Type B pancreatic cell (in vitro differentiated cells): ENCODE measurements at regions not wholly inside any gene's neighbourhood (a gene's known extent, or its start where the extent isn't known, plus 50 kb on each side); places are given as distances from the start of the nearest gene placed in this dataset.

Source experiments
- DNase-seq: peaks from one replicate; pipeline ENCODE4 v3.0.0; 2021; ENCODE audit warnings: mixed read lengths; ENCODE audit not compliant: unreplicated experiment; ENCODE audit errors: extremely low spot score
- H3K27ac Mint-ChIP-seq: 2 replicates; pipeline ENCODE4 v1.8.0; 2021; ENCODE audit warnings: mild to moderate bottlenecking, mixed read lengths
- H3K27me3 Mint-ChIP-seq: 2 replicates; pipeline ENCODE4 v1.8.0; 2021; ENCODE audit warnings: mixed read lengths
- H3K36me3 Mint-ChIP-seq: 2 replicates; pipeline ENCODE4 v1.8.0; 2021; ENCODE audit warnings: mixed read lengths
- H3K4me1 Mint-ChIP-seq: one replicate; pipeline ENCODE4 v1.8.0; 2021; ENCODE audit warnings: mixed read lengths; ENCODE audit not compliant: unreplicated experiment
- H3K4me3 Mint-ChIP-seq: 2 replicates; pipeline ENCODE4 v1.8.0; 2021; ENCODE audit warnings: mild to moderate bottlenecking, mixed read lengths
- H3K9me3 Mint-ChIP-seq: 2 replicates; pipeline ENCODE4 v1.8.0; 2021; ENCODE audit warnings: mixed read lengths
- TF ChIP-seq, protein P1 (sequence below): fragments of 200-600 bp; sonication (generic); conservative IDR thresholded peaks from 2 replicates; pipeline ENCODE4 v1.5.0; 2021; ENCODE audit warnings: antibody characterized with exemption, mild to moderate bottlenecking

DNA sequence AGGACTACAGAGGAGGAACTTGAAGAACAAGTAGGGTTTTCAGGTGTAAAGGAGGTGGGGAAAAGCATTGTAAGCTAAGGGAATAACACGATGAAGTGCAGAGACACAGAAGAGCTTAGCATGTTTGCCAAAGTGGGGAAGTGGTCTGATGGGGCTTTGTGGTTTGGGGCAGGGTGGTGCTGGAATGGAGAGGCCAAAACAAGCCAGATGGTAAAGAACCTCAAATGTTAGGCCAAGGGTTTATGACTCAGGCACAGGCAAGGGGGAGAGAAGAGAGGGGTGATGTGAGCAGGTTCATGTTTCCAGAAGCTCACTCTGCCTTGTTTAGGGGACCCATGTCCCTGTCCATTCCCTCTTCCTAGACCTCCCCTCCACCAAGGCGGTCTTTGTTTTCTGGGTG, 104.5 kb upstream of the YWHAQ start:
- no peak overlapping the region for H3K27ac Mint-ChIP-seq
- no peak overlapping the region for H3K4me3 Mint-ChIP-seq
- no peaks in the 10 kb centered on the region for H3K4me1 Mint-ChIP-seq
- H3K27me3 Mint-ChIP-seq: no peaks in the 10 kb centered on the region
- peaks cover 11% of the 10 kb centered on the region for H3K9me3 Mint-ChIP-seq
- DNase-seq: no peak
- H3K36me3 Mint-ChIP-seq: no peaks in the 10 kb centered on the region
- TF ChIP-seq, protein P1, sequence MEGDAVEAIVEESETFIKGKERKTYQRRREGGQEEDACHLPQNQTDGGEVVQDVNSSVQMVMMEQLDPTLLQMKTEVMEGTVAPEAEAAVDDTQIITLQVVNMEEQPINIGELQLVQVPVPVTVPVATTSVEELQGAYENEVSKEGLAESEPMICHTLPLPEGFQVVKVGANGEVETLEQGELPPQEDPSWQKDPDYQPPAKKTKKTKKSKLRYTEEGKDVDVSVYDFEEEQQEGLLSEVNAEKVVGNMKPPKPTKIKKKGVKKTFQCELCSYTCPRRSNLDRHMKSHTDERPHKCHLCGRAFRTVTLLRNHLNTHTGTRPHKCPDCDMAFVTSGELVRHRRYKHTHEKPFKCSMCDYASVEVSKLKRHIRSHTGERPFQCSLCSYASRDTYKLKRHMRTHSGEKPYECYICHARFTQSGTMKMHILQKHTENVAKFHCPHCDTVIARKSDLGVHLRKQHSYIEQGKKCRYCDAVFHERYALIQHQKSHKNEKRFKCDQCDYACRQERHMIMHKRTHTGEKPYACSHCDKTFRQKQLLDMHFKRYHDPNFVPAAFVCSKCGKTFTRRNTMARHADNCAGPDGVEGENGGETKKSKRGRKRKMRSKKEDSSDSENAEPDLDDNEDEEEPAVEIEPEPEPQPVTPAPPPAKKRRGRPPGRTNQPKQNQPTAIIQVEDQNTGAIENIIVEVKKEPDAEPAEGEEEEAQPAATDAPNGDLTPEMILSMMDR: no peak

DNA sequence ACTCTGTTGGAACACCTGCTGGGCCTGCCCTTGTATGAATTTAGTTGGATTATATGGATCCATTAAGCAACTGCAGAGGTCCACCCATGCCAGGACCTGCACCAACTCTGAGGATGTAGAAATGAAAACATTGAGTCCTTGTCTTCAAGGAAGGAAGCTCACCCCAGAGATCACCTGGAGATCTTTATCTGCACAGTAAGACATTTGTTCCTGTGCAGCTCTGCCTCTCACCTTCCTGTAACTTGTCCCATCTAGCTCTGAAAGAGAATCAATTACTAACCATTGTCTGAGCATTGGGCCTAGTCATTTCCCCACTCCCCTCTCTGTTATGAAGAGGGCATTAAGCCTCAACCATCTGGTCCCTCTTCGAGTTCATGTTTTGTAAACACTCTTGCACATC, 105.2 kb upstream of the YWHAQ start:
- no peak for DNase-seq
- Mint-ChIP-seq H3K9me3 (peaks cover 11% of the 10 kb centered on the region), H3K4me1 (no peaks in the 10 kb centered on the region), H3K27me3 (no peaks in the 10 kb centered on the region), H3K4me3 (no peak overlapping the region), H3K27ac (no peak overlapping the region), H3K36me3 (no peaks in the 10 kb centered on the region)
- TF ChIP-seq, protein P1: no peak

DNA sequence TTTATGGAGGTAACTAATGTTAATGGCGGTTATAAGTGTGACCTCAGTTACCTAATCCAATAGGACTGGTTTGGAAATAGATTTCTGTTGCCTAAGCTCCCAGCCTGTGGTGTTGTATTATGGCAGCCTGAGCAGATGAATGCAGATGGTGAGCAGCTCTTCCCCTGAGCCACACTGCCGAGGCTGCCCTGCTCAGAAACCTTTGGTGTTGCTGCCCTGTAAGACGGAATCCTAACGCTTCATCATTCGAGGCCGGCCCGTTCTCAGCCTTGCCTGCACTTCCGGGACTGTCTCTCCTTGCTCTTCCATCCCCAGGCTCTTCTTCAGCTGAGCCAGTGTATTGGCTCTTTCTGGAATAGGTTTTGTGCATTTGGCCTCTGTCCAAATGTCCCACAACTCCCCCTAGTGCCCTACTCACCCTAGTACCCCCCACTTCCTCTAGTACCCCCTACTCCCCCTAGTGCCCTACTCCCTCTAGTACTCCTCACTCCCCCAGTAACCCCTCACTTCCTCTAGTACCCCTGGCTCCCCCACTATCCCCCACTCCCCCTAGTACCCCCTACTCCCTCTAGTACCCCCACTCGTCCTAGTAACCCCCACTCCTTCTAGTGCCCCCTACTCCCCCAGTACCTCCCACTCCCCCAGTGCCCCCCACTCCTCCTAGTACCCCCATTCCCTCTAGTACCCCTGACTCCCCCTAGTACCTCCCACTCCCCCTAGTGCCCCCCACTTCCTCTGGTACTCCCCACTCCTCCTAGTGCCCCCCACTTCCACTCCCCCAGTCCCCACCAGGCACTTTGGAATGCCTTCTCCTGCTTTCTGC, 106.0 kb upstream of the TAF1B start:
- Mint-ChIP-seq H3K4me3 (no peak overlapping the region), H3K27me3 (no peaks in the 10 kb centered on the region), H3K4me1 (no peaks in the 10 kb centered on the region), H3K9me3 (peaks cover 11% of the 10 kb centered on the region), H3K27ac (no peak overlapping the region), H3K36me3 (no peaks in the 10 kb centered on the region)
- TF ChIP-seq, protein P1: no peak
- DNase-seq: no peak

DNA sequence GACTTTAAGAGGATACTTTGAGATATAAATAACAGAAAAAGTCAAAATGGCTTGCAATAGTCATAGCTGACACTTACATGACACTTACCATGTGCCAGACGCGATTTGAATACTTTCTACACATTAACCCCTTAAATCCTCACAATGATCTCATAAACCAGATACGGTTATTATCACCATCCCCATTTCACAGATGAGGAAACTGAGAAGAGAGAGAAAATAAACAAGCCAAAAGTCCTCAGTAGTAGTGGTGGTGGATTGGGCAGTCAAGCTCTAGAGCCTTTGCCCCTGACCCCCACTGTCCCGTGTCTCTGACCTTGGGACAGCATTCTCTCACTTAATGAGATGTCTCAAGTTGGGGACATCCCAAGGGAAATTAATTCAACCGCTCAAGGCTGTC, 105.2 kb upstream of the TAF1B start:
- no peak overlapping the region for H3K4me3 Mint-ChIP-seq
- no peak for DNase-seq
- H3K9me3 Mint-ChIP-seq: peaks cover 11% of the 10 kb centered on the region
- no peaks in the 10 kb centered on the region for H3K36me3 Mint-ChIP-seq
- no peaks in the 10 kb centered on the region for H3K4me1 Mint-ChIP-seq
- no peak overlapping the region for H3K27ac Mint-ChIP-seq
- TF ChIP-seq, protein P1: no peak
- H3K27me3 Mint-ChIP-seq: no peaks in the 10 kb centered on the region

DNA sequence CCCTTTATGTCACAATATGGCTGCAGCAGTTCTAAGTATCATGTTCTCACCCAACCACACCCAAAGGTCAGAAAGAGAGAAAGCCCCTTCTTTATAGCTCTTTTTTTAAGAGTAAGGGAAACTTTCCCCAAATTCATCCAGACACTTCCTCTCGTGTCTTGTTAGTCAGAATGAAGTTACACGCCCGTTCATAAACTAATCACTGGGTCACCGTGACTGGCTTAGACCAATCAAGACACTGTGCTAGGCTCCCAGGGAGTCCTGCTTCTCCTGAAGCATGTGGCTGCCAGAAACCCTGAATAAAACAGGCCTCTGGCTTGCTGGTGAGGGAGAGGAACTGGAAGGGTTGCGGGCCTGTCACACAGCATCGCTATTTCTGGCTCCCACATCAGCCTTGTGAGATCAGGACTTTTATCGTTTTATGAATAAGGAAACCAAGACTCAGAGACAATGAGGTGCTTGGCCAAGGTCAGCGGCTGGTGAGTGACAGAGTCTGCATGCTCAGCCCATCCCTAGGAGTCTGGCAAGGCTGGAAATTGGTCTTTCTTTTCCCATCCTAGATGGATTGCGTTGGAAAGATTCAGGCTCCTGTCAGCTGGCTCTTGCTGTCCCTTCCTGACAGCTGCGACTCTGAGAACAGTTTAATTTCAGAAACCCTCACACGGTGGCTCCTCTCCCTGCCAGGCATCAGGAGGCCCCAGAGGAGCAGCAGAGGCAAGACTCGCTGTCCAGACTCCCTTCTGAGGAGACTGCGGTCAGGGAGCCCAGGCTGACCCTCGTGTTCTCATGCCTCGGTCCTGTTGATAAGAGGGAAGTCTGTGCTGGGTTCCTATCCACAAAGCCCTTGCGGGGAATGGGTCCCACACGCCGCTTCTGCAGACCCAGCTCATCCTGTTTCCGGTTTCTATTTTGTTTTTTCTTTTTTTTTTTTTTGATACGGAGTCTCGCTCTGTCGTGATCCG, 104.5 kb upstream of the TAF1B start:
- Mint-ChIP-seq H3K4me3 (no peak overlapping the region), H3K27ac (no peak overlapping the region)

More for the DNA sequence above, 104.5 kb upstream of the TAF1B start:
- Mint-ChIP-seq H3K27me3 (no peaks in the 10 kb centered on the region), H3K36me3 (no peaks in the 10 kb centered on the region), H3K9me3 (peaks cover 11% of the 10 kb centered on the region), H3K4me1 (no peaks in the 10 kb centered on the region)
- TF ChIP-seq, protein P1: no peak
- no peak for DNase-seq
